GM12801 (cell line): ENCODE measurements at regions not wholly inside any gene's neighbourhood (a gene's known extent, or its start where the extent isn't known, plus 50 kb on each side); places are given as distances from the start of the nearest gene placed in this dataset.

Experiments
- TF ChIP-seq, protein P1 (sequence below): IDR thresholded peaks from one replicate; pipeline ENCODE4 v1.5.1; 2011; ENCODE audit warnings: control low read depth; ENCODE audit not compliant: insufficient read length; ENCODE audit errors: extremely low read depth

DNA sequence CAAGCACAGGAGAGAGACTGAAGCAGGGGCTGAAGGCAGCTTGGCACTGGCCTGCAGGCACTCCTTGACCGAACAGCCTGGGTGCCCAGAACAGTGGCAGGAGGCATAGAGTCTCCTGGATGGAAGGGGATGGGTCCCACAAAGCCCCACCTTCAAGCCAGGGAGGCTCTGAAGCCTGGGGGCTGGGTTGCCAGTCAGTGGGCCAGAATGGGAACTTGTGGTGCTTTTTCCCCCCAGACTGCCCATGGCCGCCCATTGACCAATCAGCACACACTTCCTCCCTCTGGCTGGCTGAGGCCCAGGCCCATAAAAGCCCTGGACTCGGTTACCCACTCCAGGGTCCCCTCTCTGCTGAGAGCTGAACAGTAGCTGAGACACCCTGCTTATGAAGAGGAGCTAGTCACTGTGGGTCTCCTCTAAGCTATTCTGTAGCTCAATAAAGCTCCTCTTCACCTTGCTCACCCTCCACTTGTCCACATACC is 109.6 kb downstream of the ELAPOR2 start:
- TF ChIP-seq, protein P1, sequence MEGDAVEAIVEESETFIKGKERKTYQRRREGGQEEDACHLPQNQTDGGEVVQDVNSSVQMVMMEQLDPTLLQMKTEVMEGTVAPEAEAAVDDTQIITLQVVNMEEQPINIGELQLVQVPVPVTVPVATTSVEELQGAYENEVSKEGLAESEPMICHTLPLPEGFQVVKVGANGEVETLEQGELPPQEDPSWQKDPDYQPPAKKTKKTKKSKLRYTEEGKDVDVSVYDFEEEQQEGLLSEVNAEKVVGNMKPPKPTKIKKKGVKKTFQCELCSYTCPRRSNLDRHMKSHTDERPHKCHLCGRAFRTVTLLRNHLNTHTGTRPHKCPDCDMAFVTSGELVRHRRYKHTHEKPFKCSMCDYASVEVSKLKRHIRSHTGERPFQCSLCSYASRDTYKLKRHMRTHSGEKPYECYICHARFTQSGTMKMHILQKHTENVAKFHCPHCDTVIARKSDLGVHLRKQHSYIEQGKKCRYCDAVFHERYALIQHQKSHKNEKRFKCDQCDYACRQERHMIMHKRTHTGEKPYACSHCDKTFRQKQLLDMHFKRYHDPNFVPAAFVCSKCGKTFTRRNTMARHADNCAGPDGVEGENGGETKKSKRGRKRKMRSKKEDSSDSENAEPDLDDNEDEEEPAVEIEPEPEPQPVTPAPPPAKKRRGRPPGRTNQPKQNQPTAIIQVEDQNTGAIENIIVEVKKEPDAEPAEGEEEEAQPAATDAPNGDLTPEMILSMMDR, result no peak

DNA sequence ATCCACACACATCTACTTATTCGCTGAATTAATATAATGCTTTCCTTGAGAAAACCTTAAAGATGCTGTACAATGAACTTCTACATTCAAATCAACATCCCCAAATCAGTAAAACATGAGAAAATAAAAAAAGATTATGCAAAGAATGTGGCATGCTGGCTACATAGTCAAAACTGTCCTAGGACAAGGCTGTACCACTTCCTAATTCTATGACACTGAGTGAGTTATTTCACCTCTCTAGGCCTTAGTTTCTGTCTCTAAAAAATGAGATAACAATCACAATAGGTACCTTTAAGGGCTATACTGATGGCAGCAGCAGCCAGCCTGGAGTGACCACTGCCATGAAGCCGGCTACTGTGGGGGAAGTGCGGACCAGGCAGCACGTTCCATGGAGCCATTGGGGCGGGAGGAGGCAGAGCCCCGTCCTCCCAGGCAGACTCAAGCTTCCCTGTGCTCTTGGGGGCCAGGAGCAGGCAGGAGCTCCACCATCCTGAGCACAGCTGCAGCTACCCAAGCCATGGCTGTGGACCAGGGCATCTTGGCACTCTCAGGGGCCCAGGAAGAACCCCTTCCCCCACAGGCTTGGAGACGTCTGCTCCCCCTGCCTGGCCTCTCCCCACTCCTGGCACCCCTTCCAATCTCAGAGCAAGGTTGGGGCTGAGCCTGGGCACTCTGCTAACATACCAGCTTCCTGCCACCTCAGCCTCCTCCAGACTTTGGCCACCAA is 110.2 kb downstream of the ELAPOR2 start:
- TF ChIP-seq, protein P1, result no peak

DNA sequence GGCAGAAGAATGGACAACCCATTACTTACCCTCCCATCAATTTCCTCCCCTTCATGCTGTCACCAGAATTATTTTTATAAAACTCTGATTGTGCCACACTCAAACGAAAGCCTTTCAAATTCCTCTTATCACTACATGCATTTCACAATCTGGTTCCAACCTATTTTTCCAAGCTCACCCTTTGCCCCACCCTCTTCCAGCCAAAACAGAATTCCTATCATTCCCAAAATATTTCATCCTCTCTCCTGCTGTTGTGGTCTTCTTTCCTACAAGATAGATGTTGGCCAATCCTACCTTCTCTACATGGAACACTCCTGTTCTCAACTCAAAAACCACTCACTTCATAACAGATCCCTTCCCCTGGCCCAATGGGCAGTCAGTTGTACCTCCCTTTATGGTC is 111.5 kb downstream of the ELAPOR2 start:
- TF ChIP-seq, protein P1, result no peak

DNA sequence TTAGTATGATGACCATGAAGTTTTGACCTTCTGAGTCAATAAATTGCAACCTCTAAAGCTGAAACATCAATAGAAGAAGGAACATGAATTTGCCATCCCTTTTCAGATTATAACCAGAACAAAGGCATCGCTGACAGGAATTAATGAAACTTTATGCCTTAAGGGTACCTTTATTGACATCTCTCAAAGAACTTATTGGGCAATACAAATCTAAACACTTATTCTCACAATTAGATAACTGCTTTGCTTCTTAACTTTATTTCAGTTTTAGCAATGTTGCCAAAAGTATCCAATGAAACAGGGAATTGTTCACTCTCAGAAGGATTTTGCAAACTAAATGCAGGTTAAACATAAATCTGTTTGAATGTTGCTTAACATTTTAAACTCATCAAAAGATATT is 116.0 kb downstream of the ELAPOR2 start:
- TF ChIP-seq, protein P1, result no peak

DNA sequence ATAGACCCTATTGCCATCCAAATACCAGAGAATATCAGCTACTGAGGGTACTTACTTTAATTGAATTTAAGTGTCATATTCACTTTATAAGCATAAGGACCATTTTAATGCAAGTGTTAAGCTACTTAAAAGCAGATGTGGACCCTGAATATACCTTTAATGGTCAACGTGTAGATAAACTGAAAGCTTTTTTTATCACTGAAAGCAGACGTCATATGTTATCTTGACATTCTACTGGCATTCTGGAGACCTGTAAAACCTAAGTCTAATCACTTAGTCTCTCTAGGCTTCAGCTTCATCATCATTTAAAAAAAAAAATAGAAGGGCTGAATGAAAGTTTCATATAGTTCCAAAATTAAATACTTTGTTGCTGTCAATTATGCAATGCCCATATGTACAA is 116.5 kb downstream of the ELAPOR2 start:
- TF ChIP-seq, protein P1, result no peak

DNA sequence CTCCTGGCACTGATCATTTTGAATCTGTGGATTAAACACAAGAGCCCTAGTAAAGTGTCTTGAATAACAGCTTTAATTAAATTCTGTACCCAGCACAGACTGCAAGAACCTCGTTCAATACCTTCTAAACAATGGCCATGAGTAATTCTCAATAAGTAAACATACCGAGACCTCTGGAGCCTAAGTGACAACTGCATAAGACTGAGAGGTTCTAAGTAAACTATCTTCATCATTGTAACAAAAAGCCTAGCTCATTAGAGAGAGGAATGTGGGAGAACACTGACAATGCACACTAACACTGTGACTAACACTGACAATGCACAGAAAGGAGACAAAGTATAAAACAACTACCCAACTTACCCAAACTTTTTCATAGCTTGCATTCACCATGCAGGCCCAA is 117.4 kb downstream of the ELAPOR2 start:
- TF ChIP-seq, protein P1, result no peak

GRCh38 chr7:86939197-86939814 is 120.1 kb downstream of the ELAPOR2 start:
- TF ChIP-seq, protein P1, result no peak
